ENCODE measurements at regions not wholly inside any gene's neighbourhood (a gene's known extent, or its start where the extent isn't known, plus 50 kb on each side); places are given as distances from the start of the nearest gene placed in this dataset.

GRCh38 chr17:62895320-62896301 is 70.4 kb upstream of the TANC2 start:
- peak; percentile 85 for DNase-seq (ENCODE audit: low read depth)
- TF ChIP-seq CTCF (IDR thresholded peaks at IDR 0.05; ENCODE audit: insufficient read depth, low read depth, low read length, missing control alignments) = no peak
- no peak overlapping the region for H3K4me3 ChIP-seq (ENCODE audit: low read length)

- TF ChIP-seq CTCF (IDR thresholded peaks at IDR 0.05; ENCODE audit: insufficient read depth, low read depth, low read length, missing control alignments) = no peak
- DNase-seq (ENCODE audit: low read depth) = peak; percentile 99
- H3K4me3 ChIP-seq (ENCODE audit: low read length) = no peak overlapping the region
Measured at GRCh38 chr17:62892870-62893338, 73.1 kb upstream of the TANC2 start.

GRCh38 chr17:62892061-62892675 is 73.9 kb upstream of the TANC2 start:
- no peak for DNase-seq (ENCODE audit: low read depth)
- no peak overlapping the region for H3K4me3 ChIP-seq (ENCODE audit: low read length)
- TF ChIP-seq CTCF (IDR thresholded peaks at IDR 0.05; ENCODE audit: insufficient read depth, low read depth, low read length, missing control alignments) = no peak

- TF ChIP-seq CTCF (IDR thresholded peaks at IDR 0.05; ENCODE audit: insufficient read depth, low read depth, low read length, missing control alignments) = no peak
- no peak for DNase-seq (ENCODE audit: low read depth)
Measured at GRCh38 chr17:62891659-62892058, 74.4 kb upstream of the TANC2 start.

GRCh38 chr17:62888765-62889164 is 77.3 kb upstream of the TANC2 start:
- DNase-seq (ENCODE audit: low read depth) = no peak
- no peak for TF ChIP-seq CTCF (IDR thresholded peaks at IDR 0.05; ENCODE audit: insufficient read depth, low read depth, low read length, missing control alignments)
- H3K4me3 ChIP-seq (ENCODE audit: low read length) = no peak overlapping the region

More at GRCh38 chr17:62891659-62892058, 74.4 kb upstream of the TANC2 start:
- H3K4me3 ChIP-seq (ENCODE audit: low read length) = no peak overlapping the region

- H3K4me3 ChIP-seq (ENCODE audit: low read length) = no peak overlapping the region
- TF ChIP-seq CTCF (IDR thresholded peaks at IDR 0.05; ENCODE audit: insufficient read depth, low read depth, low read length, missing control alignments) = no peak
- DNase-seq (ENCODE audit: low read depth) = peak; percentile 61
Measured at GRCh38 chr17:62888148-62888547, 77.9 kb upstream of the TANC2 start.

Measured in epithelial cell of esophagus (primary cell).